H1 (cell line): ENCODE measurements at regions not wholly inside any gene's neighbourhood (a gene's known extent, or its start where the extent isn't known, plus 50 kb on each side); places are given as distances from the start of the nearest gene placed in this dataset.

Experiments
- CTCF ChIA-PET: fragments of 300-600 bp; sonication (Branson Sonifier 250); formaldehyde crosslinking; loops from one replicate; lab custom pipeline; 2021; ENCODE audit not compliant: partially characterized antibody; lab: Charles Lee
- POLR2A ChIA-PET: fragments of 300-600 bp; sonication (Branson Sonifier 250); formaldehyde crosslinking; loops from one replicate; lab custom pipeline; 2021; ENCODE audit warnings: inconsistent platforms; ENCODE audit not compliant: partially characterized antibody; lab: Charles Lee
- DNase-seq, 2 experiments: peaks; one replicate each; pipeline versions ENCODE4 v3.0.0 to v3.0.0-alpha.2; 2010 to 2022; ENCODE audit warnings: low spot score in 2 of 2, low read depth in 1 of 2, mixed read lengths in 1 of 2
- FAIRE-seq: peaks from 2 replicates; lab custom pipeline; 2011; peaks lifted over from hg19 to GRCh38; lab: Jason Lieb, UNC
- H2AFZ ChIP-seq: 2 replicates; pipeline ENCODE4 v1.8.1; 2012; ENCODE audit warnings: low read length, inconsistent platforms
- H2AK5ac ChIP-seq: 2 replicates; pipeline ENCODE4 v1.6.1; 2013; ENCODE audit warnings: low read depth, low read length
- H2BK120ac ChIP-seq: replicated peaks from 2 replicates; pipeline ENCODE3; 2013; ENCODE audit warnings: low read depth, low read length, inconsistent platforms
- H2BK12ac ChIP-seq: 2 replicates; pipeline ENCODE4 v1.6.1; 2013; ENCODE audit warnings: low read depth, low read length
- H2BK15ac ChIP-seq: 2 replicates; pipeline ENCODE4 v1.6.1; 2013; ENCODE audit warnings: low read length
- H2BK20ac ChIP-seq: 2 replicates; pipeline ENCODE4 v1.6.1; 2013; ENCODE audit warnings: low read length
- H2BK5ac ChIP-seq: 2 replicates; pipeline ENCODE4 v1.6.1; 2013; ENCODE audit warnings: low read depth, low read length
- H3K14ac ChIP-seq: 2 replicates; pipeline ENCODE4 v1.6.1; 2013; ENCODE audit warnings: inconsistent platforms; ENCODE audit not compliant: insufficient read length
- H3K18ac ChIP-seq: 2 replicates; pipeline ENCODE4 v1.6.1; 2013; ENCODE audit warnings: low read length; ENCODE audit errors: extremely low read depth
- H3K23ac ChIP-seq: 2 replicates; pipeline ENCODE4 v1.6.1; 2013; ENCODE audit warnings: inconsistent platforms; ENCODE audit not compliant: insufficient read length
- H3K23me2 ChIP-seq: 2 replicates; pipeline ENCODE4 v1.6.1; 2013; ENCODE audit warnings: low read depth, low read length
- H3K27ac ChIP-seq: 2 replicates; pipeline ENCODE4 v1.6.1; 2011; ENCODE audit warnings: low read depth, low read length, inconsistent platforms
- H3K27me3 ChIP-seq, 4 experiments: replicated peaks in 1 of 4; 1 replicate in 1 of 4; 2 replicates in 3 of 4; pipeline versions ENCODE4 v1.6.1 to v1.8.1; 2011 to 2013; ENCODE audit warnings: low read length in 3 of 4, mild to moderate bottlenecking in 3 of 4, inconsistent platforms in 2 of 4, mixed read lengths in 2 of 4, moderate library complexity in 1 of 4; ENCODE audit not compliant: control insufficient read depth in 3 of 4, insufficient read depth in 3 of 4; ENCODE audit errors: extremely low read depth in 1 of 4
- H3K36me3 ChIP-seq, 4 experiments: 2 replicates each; pipeline versions ENCODE4 v1.6.1 to v1.8.1; 2011 to 2013; ENCODE audit warnings: mild to moderate bottlenecking in 4 of 4, low read length in 3 of 4, moderate library complexity in 2 of 4, control low read depth in 1 of 4, inconsistent platforms in 1 of 4; ENCODE audit not compliant: insufficient read depth in 4 of 4, control insufficient read depth in 2 of 4
- H3K4ac ChIP-seq: replicated peaks from 2 replicates; pipeline ENCODE3; 2013; ENCODE audit warnings: low read length, low read depth, mixed read lengths, inconsistent platforms; ENCODE audit not compliant: insufficient read length
- H3K4me1 ChIP-seq, 4 experiments: replicated peaks in 1 of 4; 1 replicate in 1 of 4; 2 replicates in 3 of 4; pipeline versions ENCODE4 v1.6.1 to v1.8.1; 2011 to 2013; ENCODE audit warnings: low read length in 3 of 4, inconsistent platforms in 2 of 4, mixed read lengths in 1 of 4; ENCODE audit not compliant: insufficient read depth in 4 of 4, control insufficient read depth in 3 of 4
- H3K4me2 ChIP-seq, 2 experiments: 2 replicates each; pipeline versions ENCODE4 v1.6.1 to v1.8.1; 2011 to 2013; ENCODE audit warnings: low read depth in 2 of 2, low read length in 2 of 2, control low read depth in 1 of 2, inconsistent platforms in 1 of 2, mild to moderate bottlenecking in 1 of 2; ENCODE audit not compliant: insufficient read depth in 1 of 2
- H3K4me3 ChIP-seq, 4 experiments: fragments of 200-600, 300-600 bp in 1 of 4; sonication (generic), shearing (Covaris generic), sonication (Bioruptor Twin) in 1 of 4; 2 replicates each; pipeline versions ENCODE4 v1.5.1 to v1.8.1; 2011 to 2016; ENCODE audit warnings: low read length in 4 of 4, low read depth in 3 of 4, control low read depth in 2 of 4, inconsistent platforms in 2 of 4, mild to moderate bottlenecking in 2 of 4, mixed read lengths in 1 of 4, moderate library complexity in 1 of 4; ENCODE audit not compliant: insufficient read depth in 2 of 4; ENCODE audit errors: extremely low read depth in 1 of 4
- H3K56ac ChIP-seq: replicated peaks from 2 replicates; pipeline ENCODE3; 2013; ENCODE audit warnings: low read depth, mild to moderate bottlenecking, mixed read lengths, low read length, inconsistent platforms; ENCODE audit not compliant: insufficient read length
- H3K79me1 ChIP-seq: 2 replicates; pipeline ENCODE4 v1.6.1; 2013; ENCODE audit warnings: low read depth, low read length, control low read depth
- H3K79me2 ChIP-seq, 2 experiments: 2 replicates each; pipeline versions ENCODE4 v1.6.1 to v1.8.1; 2012 to 2013; ENCODE audit warnings: low read length in 2 of 2, mild to moderate bottlenecking in 2 of 2, inconsistent platforms in 1 of 2; ENCODE audit not compliant: insufficient read depth in 2 of 2, control insufficient read depth in 1 of 2
- H3K9ac ChIP-seq, 4 experiments: replicated peaks in 1 of 4; 1 replicate in 1 of 4; 2 replicates in 3 of 4; pipeline versions ENCODE4 v1.6.1 to v1.8.1; 2011 to 2013; ENCODE audit warnings: low read depth in 3 of 4, low read length in 3 of 4, control low read depth in 2 of 4, mild to moderate bottlenecking in 2 of 4, moderate library complexity in 2 of 4, inconsistent platforms in 1 of 4; ENCODE audit errors: extremely low read depth in 1 of 4
- H3K9me3 ChIP-seq, 2 experiments: 2 replicates each; pipeline versions ENCODE4 v1.6.1 to v1.8.1; 2012 to 2013; ENCODE audit warnings: mild to moderate bottlenecking in 2 of 2, moderate library complexity in 2 of 2, control low read depth in 1 of 2, inconsistent platforms in 1 of 2, low read depth in 1 of 2, low read length in 1 of 2, mixed read lengths in 1 of 2; ENCODE audit not compliant: insufficient read depth in 2 of 2
- H4K20me1 ChIP-seq, 2 experiments: replicated peaks in 1 of 2; 2 replicates each; pipeline versions ENCODE3 to v1.8.1; 2011 to 2013; ENCODE audit warnings: inconsistent platforms in 2 of 2, low read length in 2 of 2, mild to moderate bottlenecking in 1 of 2; ENCODE audit not compliant: insufficient read depth in 2 of 2, control insufficient read depth in 1 of 2
- H4K5ac ChIP-seq: 2 replicates; pipeline ENCODE4 v1.6.1; 2013; ENCODE audit warnings: low read length, low read depth, mixed read lengths, inconsistent platforms; ENCODE audit not compliant: insufficient read length
- H4K8ac ChIP-seq: 2 replicates; pipeline ENCODE4 v1.8.0; 2013; ENCODE audit warnings: mild to moderate bottlenecking, moderate library complexity, low read length, inconsistent platforms; ENCODE audit not compliant: insufficient read depth; ENCODE audit errors: extremely low read depth
- H4K91ac ChIP-seq: replicated peaks from 2 replicates; pipeline ENCODE3; 2013; ENCODE audit warnings: low read length, mixed read lengths, inconsistent platforms; ENCODE audit not compliant: insufficient read length
- ASH2L ChIP-seq: fragments of 200-600, 300-600 bp; sonication (generic); IDR thresholded peaks from one replicate; pipeline ENCODE4 v1.7.1; 2017; ENCODE audit warnings: low read length
- BCL11A ChIP-seq, 2 experiments: IDR thresholded peaks; one replicate each; pipeline ENCODE4 v1.6.1; 2011; ENCODE audit warnings: low read depth in 2 of 2, low read length in 2 of 2, mild to moderate bottlenecking in 2 of 2
- CEBPB ChIP-seq: IDR thresholded peaks from 2 replicates; pipeline ENCODE4 v1.6.1; 2012; ENCODE audit warnings: low read depth, low read length
- CHD1 ChIP-seq: IDR thresholded peaks from 2 replicates; pipeline ENCODE4 v1.6.1; 2012; ENCODE audit warnings: low read depth, low read length, improper control_type of control experiment
- EZH2 ChIP-seq: fragments of 200-600 bp; sonication (generic); IDR thresholded peaks from 2 replicates; pipeline ENCODE4 v1.7.1; 2012; ENCODE audit warnings: low read depth, mild to moderate bottlenecking, moderate library complexity, low read length, inconsistent platforms; ENCODE audit not compliant: severe bottlenecking
- HDAC2 ChIP-seq, 2 experiments: fragments of 300-600 bp in 1 of 2; sonication (generic) in 1 of 2; IDR thresholded peaks; 2 replicates each; pipeline ENCODE4 v1.6.1; 2011 to 2012; ENCODE audit warnings: low read depth in 2 of 2, low read length in 2 of 2, mild to moderate bottlenecking in 2 of 2, moderate library complexity in 2 of 2, borderline replicate concordance in 1 of 2, inconsistent platforms in 1 of 2
- JUN ChIP-seq: IDR thresholded peaks from 2 replicates; pipeline ENCODE4 v1.6.1; 2011; ENCODE audit warnings: low read depth, mild to moderate bottlenecking, improper control_type of control experiment, low read length
- MAFK ChIP-seq: IDR thresholded peaks from 2 replicates; pipeline ENCODE4 v1.6.1; 2012; ENCODE audit warnings: low read depth, mild to moderate bottlenecking, improper control_type of control experiment, low read length
- NRF1 ChIP-seq: IDR thresholded peaks from 2 replicates; pipeline ENCODE4 v1.6.1; 2011; ENCODE audit warnings: mild to moderate bottlenecking, low read depth, low read length, improper control_type of control experiment
- POLR2A ChIP-seq, 2 experiments: IDR thresholded peaks; 1 replicate in 1 of 2; 2 replicates in 1 of 2; pipeline ENCODE4 v1.6.1; 2011; ENCODE audit warnings: low read depth in 2 of 2, low read length in 2 of 2, mild to moderate bottlenecking in 2 of 2; ENCODE audit errors: control extremely low read depth in 1 of 2
- SIN3A ChIP-seq, 2 experiments: IDR thresholded peaks in 1 of 2; conservative IDR thresholded peaks in 1 of 2; 2 replicates each; pipeline ENCODE4 v1.6.1; 2011 to 2012; ENCODE audit warnings: low read length in 2 of 2, improper control_type of control experiment in 1 of 2, low read depth in 1 of 2, mild to moderate bottlenecking in 1 of 2
- SIX5 ChIP-seq: IDR thresholded peaks from 2 replicates; pipeline ENCODE4 v1.6.1; 2011; ENCODE audit warnings: mild to moderate bottlenecking, low read depth, low read length
- TEAD4 ChIP-seq: IDR thresholded peaks from 2 replicates; pipeline ENCODE4 v1.6.1; 2012; ENCODE audit warnings: low read depth, low read length, inconsistent platforms, mixed read lengths
- WGBS, 2 experiments: shearing (Covaris generic) in 1 of 2; methylation state at CpG; one replicate each; pipeline versions ENCODE4 v1.1.6 to v1.1.7; 2013 to 2015; ENCODE audit warnings: low lambda C conversion rate in 2 of 2, mixed read lengths in 2 of 2, inconsistent platforms in 1 of 2, low coverage in 1 of 2, missing lambda C conversion rate in 1 of 2; ENCODE audit not compliant: insufficient replicate concordance in 2 of 2, insufficient coverage in 1 of 2, insufficient read length in 1 of 2; ENCODE audit errors: extremely low coverage in 1 of 2, missing lambda C conversion rate in 1 of 2; 5-methylcytosine and 5-hydroxymethylcytosine counted together
- TF ChIP-seq, protein P1 (sequence below): IDR thresholded peaks from 2 replicates; pipeline ENCODE4 v1.6.1; 2012; ENCODE audit warnings: inconsistent platforms

DNA sequence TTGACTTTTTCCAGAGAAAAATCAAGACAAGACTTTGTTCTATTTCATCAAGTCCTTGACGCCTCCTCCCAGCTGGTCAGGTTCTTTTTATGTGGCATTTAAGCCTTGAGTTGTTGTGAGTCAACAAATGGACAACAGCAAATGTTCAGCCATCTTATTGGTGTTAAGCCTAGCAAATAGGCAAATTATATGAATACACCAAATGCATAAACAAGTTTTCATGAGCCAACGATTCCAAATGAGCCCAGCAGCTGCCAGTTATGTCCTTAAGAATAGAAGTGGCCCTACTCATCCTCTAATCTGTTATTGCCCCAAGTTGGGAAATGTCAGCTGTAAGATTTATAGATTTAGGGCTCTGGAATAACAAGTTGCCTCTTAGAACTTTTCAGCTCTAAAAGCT lies 312.0 kb downstream of the SOX4 start:
- Histone ChIP-seq H3K4me1 (peaks cover 0 to 9% (median 5%) of the 10 kb centered on the region in 4 experiments; a peak in 4 of 7 replicates), H4K8ac (no peak overlapping the region), H3K36me3 (no peaks in the 10 kb centered on the region; a peak in 2 of 8 replicates), H3K4me2 (no peak overlapping the region), H3K4me3 (no peak overlapping the region), H4K20me1 (no peaks in the 10 kb centered on the region), H2BK20ac (no peak overlapping the region), H2BK15ac (no peak overlapping the region), H4K91ac (no peak overlapping the region), H3K79me2 (peaks cover 0 to 31% of the 10 kb centered on the region in 2 experiments; a peak in 2 of 4 replicates), H3K27ac (no peak overlapping the region), H2AFZ (no peak overlapping the region), H2BK5ac (no peak overlapping the region), H3K9ac (no peak overlapping the region), H3K4ac (no peak overlapping the region), H3K27me3 (no peaks in the 10 kb centered on the region), H3K79me1 (peaks cover 2% of the 10 kb centered on the region; the same call in 1 of the 2 replicates), H3K23me2 (no peaks in the 10 kb centered on the region), H4K5ac (no peak overlapping the region), H3K56ac (no peak overlapping the region), H3K14ac (no peak overlapping the region), H3K23ac (no peak overlapping the region), H3K9me3 (no peaks in the 10 kb centered on the region), H3K18ac (no peak overlapping the region), H2AK5ac (no peak overlapping the region), H2BK12ac (no peak overlapping the region), H2BK120ac (no peak overlapping the region)
- DNase-seq (no peak), FAIRE-seq (peak; percentile 58)
- WGBS, 2 experiments, result 78% methylated on average over 2 of the region's 2 CpGs; no CpG with 5 or more reads in 1 of the 2 experiments
- CTCF ChIA-PET, result interaction anchor here (0.7 to 1.4 kb wide), 2 partner anchors 30 to 31 kb away, joined by 3 to 6 read pairs; no protein-coding TSS in a partner anchor
- POLR2A ChIA-PET, result no interaction called here
- TF ChIP-seq NRF1, result no peak
- TF ChIP-seq SIX5, result no peak
- no peak for TF ChIP-seq EZH2
- TF ChIP-seq HDAC2 (IDR thresholded peaks at IDR 0.05; ENCODE audit: borderline replicate concordance in 1 of 2, low read depth in 2 of 2, low read length in 2 of 2), result no peak
- no peak for TF ChIP-seq CHD1
- TF ChIP-seq, protein P1, sequence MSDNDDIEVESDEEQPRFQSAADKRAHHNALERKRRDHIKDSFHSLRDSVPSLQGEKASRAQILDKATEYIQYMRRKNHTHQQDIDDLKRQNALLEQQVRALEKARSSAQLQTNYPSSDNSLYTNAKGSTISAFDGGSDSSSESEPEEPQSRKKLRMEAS, result no peak
- TF ChIP-seq SIN3A (conservative IDR thresholded peaks at IDR 0.05 in 1 of 2, IDR thresholded peaks at IDR 0.05 in 1 of 2; ENCODE audit: low read depth in 1 of 2, low read length in 2 of 2), result no peak
- TF ChIP-seq CEBPB, result no peak
- no peak for TF ChIP-seq TEAD4
- TF ChIP-seq JUN, result no peak
- no peak for TF ChIP-seq POLR2A (IDR thresholded peaks at IDR 0.05; ENCODE audit: control extremely low read depth in 1 of 2, low read depth in 2 of 2, low read length in 2 of 2)
- no peak for TF ChIP-seq MAFK
- TF ChIP-seq BCL11A (IDR thresholded peaks at IDR 0.05; ENCODE audit: low read depth in 2 of 2, low read length in 2 of 2), result no peak
- no peak for TF ChIP-seq ASH2L
